CD4-positive, alpha-beta T cell (primary cell): ENCODE measurements at regions not wholly inside any gene's neighbourhood (a gene's known extent, or its start where the extent isn't known, plus 50 kb on each side); places are given as distances from the start of the nearest gene placed in this dataset.

ENCODE experiments used
- ATAC-seq: fragments of 200-7000 bp; cut with Tn5 transposase; one replicate; pipeline ENCODE4 v1.10.0; 2022; ENCODE audit warnings: mild to moderate bottlenecking; ENCODE audit not compliant: poor library complexity
- CTCF ChIA-PET: fragments of 350-600 bp; sonication (Branson Sonifier 250); formaldehyde crosslinking; loops from one replicate; lab custom pipeline; 2021; ENCODE audit warnings: antibody characterized with exemption, inconsistent platforms; lab: Charles Lee
- POLR2A ChIA-PET: fragments of 350-600 bp; sonication (Branson Sonifier 250); formaldehyde crosslinking; loops from one replicate; lab custom pipeline; 2021; ENCODE audit warnings: antibody characterized with exemption, inconsistent platforms; lab: Charles Lee
- DNase-seq, 14 experiments: peaks; one replicate each; pipeline ENCODE4 v3.0.0-alpha.2; 2013 to 2020; ENCODE audit warnings: mixed read lengths in 2 of 14
- H3K27ac ChIP-seq, 2 donors: one replicate each; pipeline versions ENCODE4 v1.5.1 to v1.7.0; 2013; ENCODE audit warnings: low read length in 2 of 2, low read depth in 1 of 2, mild to moderate bottlenecking in 1 of 2
- H3K27me3 ChIP-seq, 2 experiments: 1 replicate in 1 of 2; 2 replicates in 1 of 2; pipeline versions ENCODE4 v1.6.1 to v1.7.0; 2013; ENCODE audit warnings: low read length in 2 of 2, control low read depth in 1 of 2, mild to moderate bottlenecking in 1 of 2, moderate library complexity in 1 of 2; ENCODE audit not compliant: insufficient read depth in 2 of 2, control insufficient read depth in 1 of 2
- H3K36me3 ChIP-seq: one replicate; pipeline ENCODE4 v1.6.1; 2013; ENCODE audit warnings: low read length, control low read depth; ENCODE audit not compliant: insufficient read depth
- H3K4me1 ChIP-seq: one replicate; pipeline ENCODE4 v1.6.1; 2013; ENCODE audit warnings: low read length, control low read depth; ENCODE audit not compliant: insufficient read depth
- H3K4me3 ChIP-seq: one replicate; pipeline ENCODE4 v1.5.1; 2013; ENCODE audit warnings: mild to moderate bottlenecking, low read length, moderate library complexity
- H3K9me3 ChIP-seq, 2 experiments: 1 replicate in 1 of 2; 2 replicates in 1 of 2; pipeline versions ENCODE4 v1.6.1 to v1.7.0; 2013; ENCODE audit warnings: low read length in 2 of 2, mild to moderate bottlenecking in 2 of 2, control low read depth in 1 of 2, moderate library complexity in 1 of 2; ENCODE audit not compliant: control insufficient read depth in 1 of 2, insufficient read depth in 1 of 2
- H3K27ac Mint-ChIP-seq: one replicate; pipeline ENCODE4 v1.8.0; 2020; ENCODE audit warnings: mixed read lengths
- H3K27me3 Mint-ChIP-seq: one replicate; pipeline ENCODE4 v1.8.0; 2021; ENCODE audit warnings: mixed read lengths
- H3K36me3 Mint-ChIP-seq: one replicate; pipeline ENCODE4 v1.8.0; 2021; ENCODE audit warnings: low read depth, mixed read lengths
- H3K4me1 Mint-ChIP-seq: one replicate; pipeline ENCODE4 v1.8.0; 2021; ENCODE audit warnings: low read depth, mixed read lengths
- H3K4me3 Mint-ChIP-seq: one replicate; pipeline ENCODE4 v1.8.0; 2020; ENCODE audit warnings: mild to moderate bottlenecking, mixed read lengths
- H3K9me3 Mint-ChIP-seq: one replicate; pipeline ENCODE4 v1.8.0; 2020; ENCODE audit warnings: mixed read lengths
- CTCF ChIP-seq: fragments of 200-600 bp; IDR thresholded peaks from one replicate; pipeline ENCODE4 v1.8.0; 2022; ENCODE audit warnings: antibody characterized with exemption, mild to moderate bottlenecking
- intact Hi-C, 2 experiments: fragments of 100-400 bp; cut with DNase I in 1 of 2; cut with micrococcal nuclease in 1 of 2; formaldehyde crosslinking; loops; one replicate each; pipeline versions ENCODE4 v1.15.1 to v1.9.0; 2023 to 2025; cut with DNase I, micrococcal nuclease

- H3K9me3 ChIP-seq, result no peaks in the 10 kb centered on the region
- Mint-ChIP-seq H3K36me3 (no peaks in the 10 kb centered on the region), H3K27ac (no peak overlapping the region), H3K4me3 (no peak overlapping the region), H3K4me1 (no peaks in the 10 kb centered on the region), H3K27me3 (peaks cover 11% of the 10 kb centered on the region), H3K9me3 (no peaks in the 10 kb centered on the region)
- H3K4me1 ChIP-seq, result no peaks in the 10 kb centered on the region
- no peaks in the 10 kb centered on the region for H3K36me3 ChIP-seq
- no peak overlapping the region for H3K27ac ChIP-seq
- TF ChIP-seq CTCF, result no peak
- ChIA-PET CTCF (no interaction called here), POLR2A (no interaction called here)
- DNase-seq (no peak), ATAC-seq (no peak)
- no peak overlapping the region for H3K4me3 ChIP-seq
- H3K27me3 ChIP-seq, result peaks cover 2 to 7% of the 10 kb centered on the region in 2 experiments
- intact Hi-C loops, result no loop called here
These were observed 205.4 kb downstream of the SOD2 start for GRCh38 chr6:159487636-159488035.

GRCh38 chr6:159483259-159483658 is 209.8 kb downstream of the SOD2 start:
- POLR2A ChIA-PET, result no interaction called here
- ATAC-seq (no peak), DNase-seq (no peak)
- no peak for TF ChIP-seq CTCF
- no peak overlapping the region for H3K4me3 ChIP-seq
- H3K4me1 ChIP-seq, result no peaks in the 10 kb centered on the region
- H3K27me3 ChIP-seq, result peaks cover 0 to 7% of the 10 kb centered on the region in 2 experiments
- no peak overlapping the region for H3K27ac ChIP-seq
- intact Hi-C loops, result no loop called here
- no peaks in the 10 kb centered on the region for H3K4me1 Mint-ChIP-seq
- no peaks in the 10 kb centered on the region for H3K36me3 ChIP-seq
- H3K9me3 ChIP-seq, result no peaks in the 10 kb centered on the region
- peaks cover 36% of the 10 kb centered on the region for H3K27me3 Mint-ChIP-seq
- CTCF ChIA-PET, result no interaction called here
- no peak overlapping the region for H3K27ac Mint-ChIP-seq
- H3K36me3 Mint-ChIP-seq, result no peaks in the 10 kb centered on the region
- no peak overlapping the region for H3K4me3 Mint-ChIP-seq
- no peaks in the 10 kb centered on the region for H3K9me3 Mint-ChIP-seq

GRCh38 chr6:159481897-159482296 is 211.1 kb downstream of the SOD2 start:
- Histone ChIP-seq H3K4me1 (no peaks in the 10 kb centered on the region), H3K9me3 (no peaks in the 10 kb centered on the region), H3K27me3 (peaks cover 0 to 7% of the 10 kb centered on the region in 2 experiments), H3K27ac (no peak overlapping the region), H3K36me3 (no peaks in the 10 kb centered on the region), H3K4me3 (no peak overlapping the region)
- Mint-ChIP-seq H3K4me3 (no peak overlapping the region), H3K9me3 (no peaks in the 10 kb centered on the region), H3K4me1 (no peaks in the 10 kb centered on the region), H3K27ac (no peak overlapping the region), H3K27me3 (peaks cover 41% of the 10 kb centered on the region), H3K36me3 (no peaks in the 10 kb centered on the region)
- no peak for TF ChIP-seq CTCF
- ATAC-seq (no peak), DNase-seq (no peak)
- intact Hi-C loops, result no loop called here
- POLR2A ChIA-PET, result no interaction called here
- CTCF ChIA-PET, result no interaction called here
